ENCODE measurements at regions not wholly inside any gene's neighbourhood (a gene's known extent, or its start where the extent isn't known, plus 50 kb on each side); places are given as distances from the start of the nearest gene placed in this dataset.

- 50 to 60% methylated on average over 7 of the region's 7 CpGs for WGBS, 2 donors
- FAIRE-seq: no peak
- H3K9me3 ChIP-seq: no peaks in the 10 kb centered on the region
- no peak for DNase-seq
- H3K4me1 ChIP-seq: no peaks in the 10 kb centered on the region
- no peak overlapping the region for H3K4me3 ChIP-seq
- ATAC-seq: no peak
- no peak for TF ChIP-seq CTCF (IDR thresholded peaks at IDR 0.05)
- no peaks in the 10 kb centered on the region for H3K27me3 ChIP-seq
- intact Hi-C loops (cut with DNase I): no loop called here
- no peaks in the 10 kb centered on the region for H3K36me3 ChIP-seq
- no peak overlapping the region for H3K27ac ChIP-seq
Observed at GRCh38 chr7:68984306-68984705, 614.0 kb upstream of the AUTS2 start.

- H3K4me1 ChIP-seq: no peaks in the 10 kb centered on the region
- no peaks in the 10 kb centered on the region for H3K27me3 ChIP-seq
- H3K27ac ChIP-seq: no peak overlapping the region
- FAIRE-seq (no peak), DNase-seq (no peak), ATAC-seq (no peak)
- no peak for TF ChIP-seq CTCF (IDR thresholded peaks at IDR 0.05)
- H3K36me3 ChIP-seq: no peaks in the 10 kb centered on the region
- no peak overlapping the region for H3K4me3 ChIP-seq
- intact Hi-C loops (cut with DNase I): no loop called here
- H3K9me3 ChIP-seq: no peaks in the 10 kb centered on the region
- WGBS, 2 donors: 68 to 75% methylated on average over 3 of the region's 3 CpGs
Observed at GRCh38 chr7:68994841-68995240, 603.4 kb upstream of the AUTS2 start.

GRCh38 chr7:68998136-68998535 is 600.1 kb upstream of the AUTS2 start:
- H3K4me3 ChIP-seq: no peak overlapping the region
- no peaks in the 10 kb centered on the region for H3K4me1 ChIP-seq
- DNase-seq (no peak), ATAC-seq (no peak), FAIRE-seq (no peak)
- no peaks in the 10 kb centered on the region for H3K36me3 ChIP-seq
- H3K27ac ChIP-seq: no peak overlapping the region
- no peaks in the 10 kb centered on the region for H3K27me3 ChIP-seq
- intact Hi-C loops (cut with DNase I): no loop called here
- H3K9me3 ChIP-seq: no peaks in the 10 kb centered on the region
- no peak for TF ChIP-seq CTCF (IDR thresholded peaks at IDR 0.05)
- WGBS, 2 donors: 63 to 89% methylated on average over 3 of the region's 3 CpGs

- no peak for TF ChIP-seq CTCF (IDR thresholded peaks at IDR 0.05)
- H3K27me3 ChIP-seq: no peaks in the 10 kb centered on the region
- no peak overlapping the region for H3K4me3 ChIP-seq
- no peak for FAIRE-seq
- ATAC-seq: no peak
- no peaks in the 10 kb centered on the region for H3K36me3 ChIP-seq
- no peaks in the 10 kb centered on the region for H3K4me1 ChIP-seq
- DNase-seq: no peak
- no peaks in the 10 kb centered on the region for H3K9me3 ChIP-seq
- H3K27ac ChIP-seq: no peak overlapping the region
- intact Hi-C loops (cut with DNase I): no loop called here
Observed at GRCh38 chr7:69002416-69002815, 595.9 kb upstream of the AUTS2 start.

GRCh38 chr7:69012149-69012548 is 586.1 kb upstream of the AUTS2 start:
- Histone ChIP-seq H3K36me3 (no peaks in the 10 kb centered on the region), H3K4me3 (no peak overlapping the region), H3K4me1 (no peaks in the 10 kb centered on the region), H3K27ac (no peak overlapping the region), H3K27me3 (no peaks in the 10 kb centered on the region), H3K9me3 (no peaks in the 10 kb centered on the region)
- FAIRE-seq: no peak
- DNase-seq: no peak
- WGBS, 2 donors: 88 to 96% methylated on average over 1 of the region's 1 CpG
- intact Hi-C loops (cut with DNase I): no loop called here
- no peak for ATAC-seq
- no peak for TF ChIP-seq CTCF (IDR thresholded peaks at IDR 0.05)

Data from pancreas (tissue), 10 donors.